ENCODE measurements at regions not wholly inside any gene's neighbourhood (a gene's known extent, or its start where the extent isn't known, plus 50 kb on each side); places are given as distances from the start of the nearest gene placed in this dataset.

GRCh38 chr2:6024229-6024628 lies 332.0 kb downstream of the SOX11 start:
- TF ChIP-seq TAF1 (IDR thresholded peaks at IDR 0.05; ENCODE audit: borderline replicate concordance, insufficient read depth, low read length) (no peak), REST (IDR thresholded peaks at IDR 0.05; ENCODE audit: insufficient read depth in 1 of 2, low read depth in 2 of 2, low read length in 2 of 2) (no peak), FOXP2 (optimal IDR thresholded peaks at IDR 0.05; ENCODE audit: borderline replicate concordance, extremely low read depth, extremely low read length, insufficient read depth) (no peak), POLR2AphosphoS5 (IDR thresholded peaks at IDR 0.05; ENCODE audit: low read depth, low read length) (no peak), SIN3A (IDR thresholded peaks at IDR 0.05; ENCODE audit: borderline replicate concordance, insufficient read depth, low read length) (no peak)

GRCh38 chr2:6024784-6025183 lies 332.6 kb downstream of the SOX11 start:
- TF ChIP-seq REST (IDR thresholded peaks at IDR 0.05; ENCODE audit: insufficient read depth in 1 of 2, low read depth in 2 of 2, low read length in 2 of 2) = no peak
- no peak for TF ChIP-seq FOXP2 (optimal IDR thresholded peaks at IDR 0.05; ENCODE audit: borderline replicate concordance, extremely low read depth, extremely low read length, insufficient read depth)
- TF ChIP-seq TAF1 (IDR thresholded peaks at IDR 0.05; ENCODE audit: borderline replicate concordance, insufficient read depth, low read length) = no peak
- no peak for TF ChIP-seq SIN3A (IDR thresholded peaks at IDR 0.05; ENCODE audit: borderline replicate concordance, insufficient read depth, low read length)
- no peak for TF ChIP-seq POLR2AphosphoS5 (IDR thresholded peaks at IDR 0.05; ENCODE audit: low read depth, low read length)

- TF ChIP-seq FOXP2 (optimal IDR thresholded peaks at IDR 0.05; ENCODE audit: borderline replicate concordance, extremely low read depth, extremely low read length, insufficient read depth) (no peak), POLR2AphosphoS5 (IDR thresholded peaks at IDR 0.05; ENCODE audit: low read depth, low read length) (no peak), REST (IDR thresholded peaks at IDR 0.05; ENCODE audit: insufficient read depth in 1 of 2, low read depth in 2 of 2, low read length in 2 of 2) (no peak), SIN3A (IDR thresholded peaks at IDR 0.05; ENCODE audit: borderline replicate concordance, insufficient read depth, low read length) (no peak), TAF1 (IDR thresholded peaks at IDR 0.05; ENCODE audit: borderline replicate concordance, insufficient read depth, low read length) (no peak)
Measured at GRCh38 chr2:6025391-6025790, 333.2 kb downstream of the SOX11 start.

- TF ChIP-seq REST (IDR thresholded peaks at IDR 0.05; ENCODE audit: insufficient read depth in 1 of 2, low read depth in 2 of 2, low read length in 2 of 2) (no peak), FOXP2 (optimal IDR thresholded peaks at IDR 0.05; ENCODE audit: borderline replicate concordance, extremely low read depth, extremely low read length, insufficient read depth) (no peak), TAF1 (IDR thresholded peaks at IDR 0.05; ENCODE audit: borderline replicate concordance, insufficient read depth, low read length) (no peak), SIN3A (IDR thresholded peaks at IDR 0.05; ENCODE audit: borderline replicate concordance, insufficient read depth, low read length) (no peak), POLR2AphosphoS5 (IDR thresholded peaks at IDR 0.05; ENCODE audit: low read depth, low read length) (no peak)
Measured at GRCh38 chr2:6027066-6027465, 334.9 kb downstream of the SOX11 start.

All from PFSK-1 (cell line).